BJ (cell line): ENCODE measurements at regions not wholly inside any gene's neighbourhood (a gene's known extent, or its start where the extent isn't known, plus 50 kb on each side); places are given as distances from the start of the nearest gene placed in this dataset.

Source experiments
- CTCF ChIA-PET: fragments of 350-600 bp; formaldehyde crosslinking; extraction: SDS; loops from one replicate; lab custom pipeline; 2021; ENCODE audit warnings: antibody characterized with exemption, inconsistent platforms; lab: Yijun Ruan, JAX
- POLR2A ChIA-PET: fragments of 300-600 bp; sonication (Branson Sonifier 250); formaldehyde crosslinking; extraction: SDS; loops from one replicate; lab custom pipeline; 2021; ENCODE audit warnings: antibody characterized with exemption; lab: Charles Lee
- DNase-seq: peaks from one replicate; pipeline ENCODE4 v3.0.0-alpha.2; 2011; ENCODE audit warnings: low read depth
- H3K27me3 ChIP-seq: 2 replicates; pipeline ENCODE4 v1.6.0; 2011; ENCODE audit warnings: low read length; ENCODE audit not compliant: control insufficient read depth, insufficient read depth
- H3K36me3 ChIP-seq: 2 replicates; pipeline ENCODE4 v1.5.1; 2011; ENCODE audit warnings: low read length; ENCODE audit not compliant: control insufficient read depth, insufficient read depth
- H3K4me3 ChIP-seq: 2 replicates; pipeline ENCODE4 v1.5.1; 2011; ENCODE audit warnings: low read depth, mild to moderate bottlenecking, control low read depth, low read length
- TF ChIP-seq, protein P1 (sequence below): IDR thresholded peaks from 2 replicates; pipeline ENCODE4 v1.5.1; 2011; ENCODE audit warnings: low read depth, mild to moderate bottlenecking, control low read depth, inconsistent platforms, low read length, moderate library complexity; ENCODE audit not compliant: insufficient read depth

DNA sequence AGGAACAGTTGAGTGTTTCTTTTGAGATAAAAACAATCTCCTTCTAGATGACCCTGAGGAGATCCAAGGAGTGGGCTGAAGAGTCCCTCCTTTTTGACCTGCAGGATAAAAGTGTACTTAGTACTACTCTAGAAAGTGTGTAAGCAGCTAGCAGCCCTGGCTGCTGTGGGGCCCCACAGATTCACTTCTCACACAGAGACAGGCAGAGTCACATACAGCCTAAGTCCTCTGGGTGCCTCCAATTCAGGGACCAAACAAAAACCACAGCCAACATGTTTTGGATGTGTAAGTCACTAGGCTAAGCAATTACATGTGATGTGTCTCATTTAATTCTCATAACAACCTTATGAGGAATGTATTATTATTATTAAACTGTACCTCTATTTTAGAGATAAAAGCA lies 97.1 kb downstream of the TMEM100 start:
- TF ChIP-seq, protein P1, sequence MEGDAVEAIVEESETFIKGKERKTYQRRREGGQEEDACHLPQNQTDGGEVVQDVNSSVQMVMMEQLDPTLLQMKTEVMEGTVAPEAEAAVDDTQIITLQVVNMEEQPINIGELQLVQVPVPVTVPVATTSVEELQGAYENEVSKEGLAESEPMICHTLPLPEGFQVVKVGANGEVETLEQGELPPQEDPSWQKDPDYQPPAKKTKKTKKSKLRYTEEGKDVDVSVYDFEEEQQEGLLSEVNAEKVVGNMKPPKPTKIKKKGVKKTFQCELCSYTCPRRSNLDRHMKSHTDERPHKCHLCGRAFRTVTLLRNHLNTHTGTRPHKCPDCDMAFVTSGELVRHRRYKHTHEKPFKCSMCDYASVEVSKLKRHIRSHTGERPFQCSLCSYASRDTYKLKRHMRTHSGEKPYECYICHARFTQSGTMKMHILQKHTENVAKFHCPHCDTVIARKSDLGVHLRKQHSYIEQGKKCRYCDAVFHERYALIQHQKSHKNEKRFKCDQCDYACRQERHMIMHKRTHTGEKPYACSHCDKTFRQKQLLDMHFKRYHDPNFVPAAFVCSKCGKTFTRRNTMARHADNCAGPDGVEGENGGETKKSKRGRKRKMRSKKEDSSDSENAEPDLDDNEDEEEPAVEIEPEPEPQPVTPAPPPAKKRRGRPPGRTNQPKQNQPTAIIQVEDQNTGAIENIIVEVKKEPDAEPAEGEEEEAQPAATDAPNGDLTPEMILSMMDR, result no peak
- POLR2A ChIA-PET, result no interaction called here
- Histone ChIP-seq H3K36me3 (no peaks in the 10 kb centered on the region), H3K27me3 (no peaks in the 10 kb centered on the region), H3K4me3 (no peak overlapping the region)
- CTCF ChIA-PET, result interaction anchor here (1.2 kb wide), 1 partner anchor 16 kb away, joined by 4 read pairs; no protein-coding TSS in a partner anchor
- no peak for DNase-seq

DNA sequence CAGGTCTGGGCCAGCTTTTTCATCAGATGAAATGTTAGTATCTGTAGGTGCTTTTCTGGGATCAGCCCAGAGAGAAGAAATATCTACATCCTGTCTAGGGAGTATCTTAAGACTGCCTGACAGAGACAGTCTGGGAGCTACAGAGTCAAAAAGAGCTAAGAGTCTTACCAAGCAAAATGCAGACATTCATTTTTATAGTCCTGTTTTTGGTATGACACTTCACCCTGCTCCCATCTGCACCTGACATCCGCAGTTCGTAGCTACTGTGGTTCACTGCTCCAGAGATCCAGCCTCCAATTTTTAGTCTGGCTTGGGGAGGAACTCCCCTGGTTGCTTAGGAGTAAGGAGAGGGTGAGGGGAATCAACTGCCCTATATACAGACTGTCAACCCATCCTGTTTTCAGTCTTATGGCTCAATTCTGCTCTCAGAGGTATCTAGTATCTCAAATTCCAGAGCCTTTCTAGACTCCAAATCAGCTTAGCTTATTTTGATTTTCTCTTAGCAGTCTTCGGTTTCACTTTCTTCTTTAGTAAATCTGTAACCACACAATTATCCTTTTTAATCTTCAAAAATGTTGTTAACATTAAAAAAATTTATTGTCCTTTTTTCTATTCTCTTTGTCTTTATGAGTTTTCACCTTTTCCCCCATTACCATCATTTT lies 97.8 kb downstream of the TMEM100 start:
- TF ChIP-seq, protein P1, result no peak
- Histone ChIP-seq H3K36me3 (no peaks in the 10 kb centered on the region), H3K27me3 (no peaks in the 10 kb centered on the region), H3K4me3 (no peak overlapping the region)
- ChIA-PET POLR2A (no interaction called here), CTCF (interaction anchor here (0.6 to 1.2 kb wide), 2 partner anchors 16 to 324 kb away, joined by 3 to 4 read pairs; no protein-coding TSS in a partner anchor)
- DNase-seq, result no peak

DNA sequence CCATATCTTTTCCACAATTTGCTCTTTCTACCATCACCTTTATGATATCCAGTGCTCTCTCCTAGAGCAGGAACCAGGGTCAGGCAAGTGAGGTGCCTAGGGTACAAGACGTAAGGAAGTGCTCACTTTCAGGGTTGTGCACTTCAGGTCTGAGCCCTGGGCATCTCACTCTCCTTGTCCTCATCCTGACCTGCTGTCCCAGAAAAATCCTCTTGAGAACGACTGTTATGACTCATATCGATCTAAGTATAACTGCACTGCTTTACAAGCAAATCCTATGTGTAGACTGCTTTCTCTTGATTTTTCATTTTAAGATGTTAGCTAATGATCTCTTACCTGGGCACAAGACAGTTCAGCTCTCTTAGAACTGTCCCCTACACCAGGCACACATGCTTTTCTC lies 100.1 kb downstream of the TMEM100 start:
- CTCF ChIA-PET, result interaction anchor here (1.9 kb wide), 1 partner anchor 19 kb away, joined by 9 read pairs; no protein-coding TSS in a partner anchor
- H3K27me3 ChIP-seq, result 0 out of 2 replicates have a peak, but pooled peaks cover under 1% of the 10 kb centered on the region
- no peak for DNase-seq

DNA sequence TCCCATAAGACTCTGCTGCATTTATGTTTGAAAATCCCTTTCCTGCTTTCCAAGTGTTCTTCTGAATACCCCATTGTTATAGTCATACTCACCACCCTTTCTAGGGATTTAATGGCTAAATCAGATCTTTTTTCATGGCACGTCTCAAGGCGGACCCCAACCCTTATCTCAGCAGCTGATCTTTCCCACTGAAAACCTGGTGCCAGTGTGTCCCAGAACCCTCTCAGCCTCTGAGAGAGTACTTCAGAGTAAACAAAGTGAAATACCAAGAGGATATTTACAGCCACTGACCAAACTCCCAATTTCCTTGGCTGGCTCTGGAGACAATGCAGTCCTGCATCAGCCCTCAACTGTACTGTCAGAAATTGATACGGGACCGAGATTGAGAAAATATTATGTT lies 101.7 kb downstream of the TMEM100 start:
- ChIA-PET CTCF (interaction anchor here (1.1 kb wide), 1 partner anchor 21 kb away, joined by 3 read pairs; no protein-coding TSS in a partner anchor), POLR2A (no interaction called here)
- DNase-seq, result no peak
- Histone ChIP-seq H3K27me3 (0 out of 2 replicates have a peak, but pooled peaks cover 2% of the 10 kb centered on the region), H3K36me3 (no peaks in the 10 kb centered on the region), H3K4me3 (no peak overlapping the region)
- TF ChIP-seq, protein P1, result no peak

More for the DNA sequence above, 100.1 kb downstream of the TMEM100 start:
- Histone ChIP-seq H3K4me3 (no peak overlapping the region), H3K36me3 (no peaks in the 10 kb centered on the region)
- POLR2A ChIA-PET, result no interaction called here
- TF ChIP-seq, protein P1, result no peak

DNA sequence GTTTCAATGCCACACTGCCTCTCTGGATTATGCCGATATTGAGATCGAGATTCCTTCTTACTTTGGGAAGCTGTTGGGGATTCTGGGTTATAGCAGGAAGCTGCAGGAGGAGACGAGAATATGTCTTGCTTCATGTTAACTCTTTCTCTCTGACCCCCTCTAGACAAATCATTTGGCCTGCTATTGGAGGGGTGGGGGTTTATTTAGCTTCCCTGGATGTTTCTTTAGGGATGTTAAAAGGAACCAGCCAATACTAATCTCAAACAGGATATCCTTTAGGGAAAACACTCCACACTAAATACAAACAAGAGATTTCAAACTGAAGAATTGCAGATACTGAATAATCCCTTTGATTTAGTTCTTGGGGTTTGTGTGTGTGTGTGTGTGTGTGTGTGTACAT lies 102.6 kb downstream of the TMEM100 start:
- CTCF ChIA-PET, result no interaction called here
- DNase-seq, result no peak
- TF ChIP-seq, protein P1, result no peak
- Histone ChIP-seq H3K36me3 (no peaks in the 10 kb centered on the region), H3K4me3 (no peak overlapping the region), H3K27me3 (0 out of 2 replicates have a peak, but pooled peaks cover 2% of the 10 kb centered on the region)
- POLR2A ChIA-PET, result no interaction called here
